ENCODE measurements at regions not wholly inside any gene's neighbourhood (a gene's known extent, or its start where the extent isn't known, plus 50 kb on each side); places are given as distances from the start of the nearest gene placed in this dataset.

GRCh38 chr6:105832313-105832761 lies 253.8 kb upstream of the PRDM1 start:
- ATAC-seq = no peak
- Mint-ChIP-seq H3K9me3 (peaks cover 3% of the 10 kb centered on the region; the same call in 1 of the 3 replicates), H3K27me3 (ENCODE audit: insufficient read depth, low read depth, poor library complexity) (no peaks in the 10 kb centered on the region), H3K4me3 (no peak overlapping the region), H3K36me3 (ENCODE audit: low read depth) (no peaks in the 10 kb centered on the region), H3K4me1 (0 out of 3 replicates have a peak, but pooled peaks cover 4% of the 10 kb centered on the region), H3K27ac (no peak overlapping the region)
- DNase-seq (ENCODE audit: low spot score) = no peak
- Histone ChIP-seq H3K4me2 (no peak overlapping the region), H2AFZ (no peak overlapping the region; the same call in 1 of the 2 replicates), H3K36me3 (ENCODE audit: insufficient read depth) (no peaks in the 10 kb centered on the region), H3K27me3 (ENCODE audit: insufficient read depth) (no peaks in the 10 kb centered on the region), H4K20me1 (replicated peaks; ENCODE audit: insufficient read depth) (no peaks in the 10 kb centered on the region), H3K79me2 (replicated peaks; ENCODE audit: insufficient read depth) (no peaks in the 10 kb centered on the region), H3K4me1 (ENCODE audit: insufficient read depth) (no peaks in the 10 kb centered on the region), H3K4me3 (no peak overlapping the region), H3K27ac (ENCODE audit: low read depth) (no peak overlapping the region), H3F3A (replicated peaks; ENCODE audit: low read depth) (no peaks in the 10 kb centered on the region), H3K9me2 (ENCODE audit: insufficient read depth) (no peaks in the 10 kb centered on the region)
- no peak for TF ChIP-seq EZH2 (IDR thresholded peaks at IDR 0.05; ENCODE audit: low read depth, unreplicated experiment)
- no peak for TF ChIP-seq JUNB (IDR thresholded peaks at IDR 0.05; ENCODE audit: unreplicated experiment)
- TF ChIP-seq, protein P1, sequence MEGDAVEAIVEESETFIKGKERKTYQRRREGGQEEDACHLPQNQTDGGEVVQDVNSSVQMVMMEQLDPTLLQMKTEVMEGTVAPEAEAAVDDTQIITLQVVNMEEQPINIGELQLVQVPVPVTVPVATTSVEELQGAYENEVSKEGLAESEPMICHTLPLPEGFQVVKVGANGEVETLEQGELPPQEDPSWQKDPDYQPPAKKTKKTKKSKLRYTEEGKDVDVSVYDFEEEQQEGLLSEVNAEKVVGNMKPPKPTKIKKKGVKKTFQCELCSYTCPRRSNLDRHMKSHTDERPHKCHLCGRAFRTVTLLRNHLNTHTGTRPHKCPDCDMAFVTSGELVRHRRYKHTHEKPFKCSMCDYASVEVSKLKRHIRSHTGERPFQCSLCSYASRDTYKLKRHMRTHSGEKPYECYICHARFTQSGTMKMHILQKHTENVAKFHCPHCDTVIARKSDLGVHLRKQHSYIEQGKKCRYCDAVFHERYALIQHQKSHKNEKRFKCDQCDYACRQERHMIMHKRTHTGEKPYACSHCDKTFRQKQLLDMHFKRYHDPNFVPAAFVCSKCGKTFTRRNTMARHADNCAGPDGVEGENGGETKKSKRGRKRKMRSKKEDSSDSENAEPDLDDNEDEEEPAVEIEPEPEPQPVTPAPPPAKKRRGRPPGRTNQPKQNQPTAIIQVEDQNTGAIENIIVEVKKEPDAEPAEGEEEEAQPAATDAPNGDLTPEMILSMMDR (conservative IDR thresholded peaks at IDR 0.05; ENCODE audit: low read depth in 2 of 2) = no peak
- no peak for TF ChIP-seq ZNF331 (CRISPR knock-in tag; IDR thresholded peaks at IDR 0.05; ENCODE audit: low read depth)
- TF ChIP-seq REST (IDR thresholded peaks at IDR 0.05; ENCODE audit: unreplicated experiment) = no peak
- TF ChIP-seq NANOG (IDR thresholded peaks at IDR 0.05; ENCODE audit: borderline replicate concordance) = no peak
- TF ChIP-seq POLR2AphosphoS5 (IDR thresholded peaks at IDR 0.05; ENCODE audit: low read depth) = no peak
- TF ChIP-seq, protein P2, sequence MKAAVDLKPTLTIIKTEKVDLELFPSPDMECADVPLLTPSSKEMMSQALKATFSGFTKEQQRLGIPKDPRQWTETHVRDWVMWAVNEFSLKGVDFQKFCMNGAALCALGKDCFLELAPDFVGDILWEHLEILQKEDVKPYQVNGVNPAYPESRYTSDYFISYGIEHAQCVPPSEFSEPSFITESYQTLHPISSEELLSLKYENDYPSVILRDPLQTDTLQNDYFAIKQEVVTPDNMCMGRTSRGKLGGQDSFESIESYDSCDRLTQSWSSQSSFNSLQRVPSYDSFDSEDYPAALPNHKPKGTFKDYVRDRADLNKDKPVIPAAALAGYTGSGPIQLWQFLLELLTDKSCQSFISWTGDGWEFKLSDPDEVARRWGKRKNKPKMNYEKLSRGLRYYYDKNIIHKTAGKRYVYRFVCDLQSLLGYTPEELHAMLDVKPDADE (IDR thresholded peaks at IDR 0.05) = no peak
- no peak for TF ChIP-seq STAT1 (IDR thresholded peaks at IDR 0.05; ENCODE audit: unreplicated experiment)
